Calu3 (cell line): ENCODE measurements at regions not wholly inside any gene's neighbourhood (a gene's known extent, or its start where the extent isn't known, plus 50 kb on each side); places are given as distances from the start of the nearest gene placed in this dataset.

Source experiments
- BruUV-seq: library from RNA; stranded (reverse); fragments of 400-500 nt; replicated peaks from 2 replicates; lab custom pipeline; 2021; lab: Mats Ljungman, UMichigan
- CTCF ChIA-PET: fragments of 300-600 bp; sonication (Branson Sonifier 250); formaldehyde crosslinking; loops from one replicate; lab custom pipeline; 2022; ENCODE audit warnings: antibody characterized with exemption; lab: Charles Lee
- DNase-seq: peaks from one replicate; pipeline ENCODE4 v3.0.0; 2022
- H3K27ac Mint-ChIP-seq: one replicate; pipeline ENCODE4 v1.8.0; 2022; ENCODE audit warnings: mixed read lengths; ENCODE audit not compliant: unreplicated experiment
- H3K27me3 Mint-ChIP-seq: one replicate; pipeline ENCODE4 v1.8.0; 2022; ENCODE audit warnings: mixed read lengths; ENCODE audit not compliant: unreplicated experiment
- H3K36me3 Mint-ChIP-seq: one replicate; pipeline ENCODE4 v1.8.0; 2022; ENCODE audit warnings: mild to moderate bottlenecking, moderate library complexity, mixed read lengths; ENCODE audit not compliant: insufficient read depth, unreplicated experiment
- H3K4me1 Mint-ChIP-seq: one replicate; pipeline ENCODE4 v1.8.0; 2022; ENCODE audit warnings: mild to moderate bottlenecking, low read depth, mixed read lengths; ENCODE audit not compliant: unreplicated experiment
- H3K4me3 Mint-ChIP-seq: one replicate; pipeline ENCODE4 v1.8.0; 2022; ENCODE audit warnings: mild to moderate bottlenecking, low read depth, moderate library complexity, mixed read lengths; ENCODE audit not compliant: unreplicated experiment
- H3K9me3 Mint-ChIP-seq: one replicate; pipeline ENCODE4 v1.8.0; 2022; ENCODE audit warnings: low read depth, mixed read lengths; ENCODE audit not compliant: unreplicated experiment
- intact Hi-C: fragments of 100-400 bp; cut with micrococcal nuclease; formaldehyde crosslinking; loops from one replicate; pipeline ENCODE4 v1.10.0; 2022; ENCODE audit not compliant: unreplicated experiment
- TF ChIP-seq, protein P1 (sequence below): fragments of 200-600 bp; IDR thresholded peaks from one replicate; pipeline ENCODE4 v1.8.0; 2022; ENCODE audit warnings: antibody characterized with exemption; ENCODE audit not compliant: unreplicated experiment

DNA sequence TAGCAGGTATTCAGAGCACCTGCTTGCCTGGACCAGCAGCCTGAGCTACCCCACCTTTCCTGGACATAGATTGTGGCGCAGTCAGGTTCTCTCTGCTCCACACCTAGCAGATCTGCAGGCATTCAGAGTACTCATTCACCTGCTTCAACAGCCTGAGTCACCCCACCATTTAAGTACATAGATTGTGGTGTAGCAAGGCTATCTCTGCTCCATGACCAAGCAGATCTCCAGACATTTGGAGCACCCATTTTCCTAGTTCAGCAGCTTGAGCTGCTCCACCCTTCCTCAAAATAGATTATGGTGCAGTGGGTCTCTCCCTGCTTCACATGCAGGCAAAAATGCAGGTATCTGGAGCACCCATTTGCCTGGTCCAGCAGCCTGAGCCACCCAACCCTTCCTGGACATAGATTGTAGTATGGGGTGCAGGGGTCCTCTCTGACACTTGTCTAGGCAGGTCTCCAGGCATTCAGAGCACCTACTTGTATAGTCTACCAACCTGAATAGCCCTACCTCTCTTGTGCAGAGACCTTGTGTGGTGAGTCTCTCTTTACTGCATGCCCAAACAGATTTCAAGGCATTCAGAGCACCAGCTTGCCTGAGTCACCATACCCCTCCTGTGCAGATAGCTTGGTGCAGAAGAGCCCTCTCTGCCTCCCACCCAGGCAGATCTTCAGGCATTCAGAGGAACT lies 466.0 kb upstream of the THBS1 start:
- TF ChIP-seq, protein P1, sequence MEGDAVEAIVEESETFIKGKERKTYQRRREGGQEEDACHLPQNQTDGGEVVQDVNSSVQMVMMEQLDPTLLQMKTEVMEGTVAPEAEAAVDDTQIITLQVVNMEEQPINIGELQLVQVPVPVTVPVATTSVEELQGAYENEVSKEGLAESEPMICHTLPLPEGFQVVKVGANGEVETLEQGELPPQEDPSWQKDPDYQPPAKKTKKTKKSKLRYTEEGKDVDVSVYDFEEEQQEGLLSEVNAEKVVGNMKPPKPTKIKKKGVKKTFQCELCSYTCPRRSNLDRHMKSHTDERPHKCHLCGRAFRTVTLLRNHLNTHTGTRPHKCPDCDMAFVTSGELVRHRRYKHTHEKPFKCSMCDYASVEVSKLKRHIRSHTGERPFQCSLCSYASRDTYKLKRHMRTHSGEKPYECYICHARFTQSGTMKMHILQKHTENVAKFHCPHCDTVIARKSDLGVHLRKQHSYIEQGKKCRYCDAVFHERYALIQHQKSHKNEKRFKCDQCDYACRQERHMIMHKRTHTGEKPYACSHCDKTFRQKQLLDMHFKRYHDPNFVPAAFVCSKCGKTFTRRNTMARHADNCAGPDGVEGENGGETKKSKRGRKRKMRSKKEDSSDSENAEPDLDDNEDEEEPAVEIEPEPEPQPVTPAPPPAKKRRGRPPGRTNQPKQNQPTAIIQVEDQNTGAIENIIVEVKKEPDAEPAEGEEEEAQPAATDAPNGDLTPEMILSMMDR, result no peak
- Mint-ChIP-seq H3K4me1 (no peaks in the 10 kb centered on the region), H3K9me3 (peaks cover 2% of the 10 kb centered on the region), H3K36me3 (no peaks in the 10 kb centered on the region), H3K27ac (no peak overlapping the region), H3K27me3 (no peaks in the 10 kb centered on the region), H3K4me3 (no peak overlapping the region)
- DNase-seq, result no peak
- BruUV-seq, result no TSS peak
- CTCF ChIA-PET, result no interaction called here
- intact Hi-C loops, result no loop called here

DNA sequence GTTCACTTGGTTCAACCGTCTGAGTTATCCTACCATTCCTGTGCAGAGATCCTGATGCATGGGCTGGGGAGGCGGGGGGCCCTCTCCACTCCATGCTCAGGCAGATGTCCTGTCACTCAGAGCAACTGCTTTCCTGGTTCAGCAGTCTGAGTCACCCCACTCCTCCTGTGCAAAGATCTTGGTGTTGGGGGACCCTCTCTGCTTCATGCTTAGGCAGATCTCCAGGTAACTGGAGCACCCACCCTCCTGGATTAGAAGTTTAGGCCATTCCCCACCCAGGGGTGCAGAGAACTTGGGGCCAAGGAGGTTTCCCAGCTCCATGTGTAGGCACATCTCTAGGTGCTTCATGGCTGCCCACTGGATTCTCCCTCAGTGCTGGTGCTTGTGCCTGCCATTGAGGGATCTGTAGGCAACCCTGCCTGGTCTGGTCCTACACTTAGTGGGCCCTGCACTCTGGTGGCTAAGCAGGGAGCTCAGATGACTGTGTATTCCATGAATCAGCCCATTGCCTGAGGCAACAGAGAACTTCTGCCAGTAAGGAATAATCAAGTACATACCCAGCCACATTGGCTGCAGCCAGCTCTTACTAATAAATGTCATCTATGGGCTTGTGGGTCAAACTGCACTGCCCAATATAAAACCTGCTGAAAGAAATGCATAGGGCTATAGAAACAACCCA lies 465.4 kb upstream of the THBS1 start:
- Mint-ChIP-seq H3K27me3 (no peaks in the 10 kb centered on the region), H3K36me3 (no peaks in the 10 kb centered on the region), H3K27ac (no peak overlapping the region), H3K4me3 (no peak overlapping the region), H3K4me1 (no peaks in the 10 kb centered on the region), H3K9me3 (peaks cover 2% of the 10 kb centered on the region)
- BruUV-seq, result no TSS peak
- TF ChIP-seq, protein P1, result no peak
- DNase-seq, result no peak
- CTCF ChIA-PET, result no interaction called here
- intact Hi-C loops, result no loop called here

DNA sequence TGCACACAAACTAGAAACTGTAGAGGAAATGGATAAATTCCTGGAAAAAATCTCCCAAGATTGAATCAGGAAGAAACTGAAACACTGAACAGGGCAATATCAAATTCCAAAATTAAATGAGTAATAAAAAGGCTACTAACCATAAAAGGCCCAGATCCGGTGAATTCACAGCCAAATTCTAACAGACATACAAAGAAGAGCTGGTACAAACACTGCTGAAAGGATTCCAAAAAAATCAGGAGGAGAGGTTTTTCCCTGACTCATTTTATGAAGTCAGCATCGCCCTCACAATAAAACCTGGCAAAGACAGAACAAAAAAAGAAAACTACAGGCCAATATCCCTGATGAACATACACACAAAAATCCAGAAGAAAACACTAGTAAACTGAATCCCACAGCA lies 462.4 kb upstream of the THBS1 start:
- H3K4me1 Mint-ChIP-seq, result no peaks in the 10 kb centered on the region
- no peak overlapping the region for H3K27ac Mint-ChIP-seq
- CTCF ChIA-PET, result interaction anchor here (0.7 kb wide), 1 partner anchor 10 kb away, joined by 3 read pairs; no protein-coding TSS in a partner anchor
- no peaks in the 10 kb centered on the region for H3K36me3 Mint-ChIP-seq
- no peak overlapping the region for H3K4me3 Mint-ChIP-seq
- no peak for DNase-seq
- no peaks in the 10 kb centered on the region for H3K27me3 Mint-ChIP-seq
- intact Hi-C loops, result no loop called here
- H3K9me3 Mint-ChIP-seq, result peaks cover 2% of the 10 kb centered on the region
- no TSS peak for BruUV-seq
- TF ChIP-seq, protein P1, result no peak

DNA sequence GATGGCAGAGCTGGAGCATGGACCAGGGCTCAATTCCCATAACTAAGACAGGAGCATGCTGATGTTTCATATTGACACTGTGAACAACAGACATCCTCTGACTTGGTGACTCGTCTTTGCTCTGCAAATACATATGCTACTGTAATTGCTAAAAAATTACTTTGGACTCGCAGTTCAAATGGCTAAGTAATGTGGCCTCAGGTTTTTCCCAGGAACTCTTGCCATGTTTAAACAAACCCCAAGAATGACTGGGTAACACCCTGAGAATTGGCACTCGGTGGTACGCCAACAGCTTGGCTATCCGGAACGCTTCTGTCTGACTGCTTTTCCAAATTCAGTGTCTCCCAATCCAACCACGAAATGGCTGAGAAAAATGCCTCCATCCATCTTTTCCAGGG lies 456.7 kb upstream of the THBS1 start:
- no peak overlapping the region for H3K27ac Mint-ChIP-seq
- H3K9me3 Mint-ChIP-seq, result no peaks in the 10 kb centered on the region
- no peaks in the 10 kb centered on the region for H3K27me3 Mint-ChIP-seq
- H3K36me3 Mint-ChIP-seq, result no peaks in the 10 kb centered on the region
- intact Hi-C loops, result no loop called here
- DNase-seq, result no peak
- CTCF ChIA-PET, result no interaction called here
- no TSS peak for BruUV-seq
- H3K4me1 Mint-ChIP-seq, result peaks cover 18% of the 10 kb centered on the region
- no peak overlapping the region for H3K4me3 Mint-ChIP-seq
- TF ChIP-seq, protein P1, result no peak
